HUES6 (cell line): ENCODE measurements at regions not wholly inside any gene's neighbourhood (a gene's known extent, or its start where the extent isn't known, plus 50 kb on each side); places are given as distances from the start of the nearest gene placed in this dataset.

Experiments
- H3K27ac ChIP-seq: 2 replicates; pipeline ENCODE4 v1.7.0; 2013; ENCODE audit warnings: low read depth, mild to moderate bottlenecking, low read length, inconsistent platforms
- H3K27me3 ChIP-seq: 2 replicates; pipeline ENCODE4 v1.6.1; 2013; ENCODE audit warnings: low read length; ENCODE audit not compliant: control insufficient read depth, insufficient read depth
- H3K36me3 ChIP-seq: 2 replicates; pipeline ENCODE4 v1.6.1; 2013; ENCODE audit warnings: low read length; ENCODE audit not compliant: control insufficient read depth, insufficient read depth
- H3K4me1 ChIP-seq: 2 replicates; pipeline ENCODE4 v1.6.1; 2013; ENCODE audit warnings: low read length; ENCODE audit not compliant: control insufficient read depth, insufficient read depth
- H3K4me3 ChIP-seq: 2 replicates; pipeline ENCODE4 v1.5.1; 2013; ENCODE audit warnings: low read depth, low read length
- H3K9ac ChIP-seq: one replicate; pipeline ENCODE4 v1.6.1; 2013; ENCODE audit warnings: mild to moderate bottlenecking, low read length
- H3K9me3 ChIP-seq: 2 replicates; pipeline ENCODE4 v1.6.1; 2013; ENCODE audit warnings: low read depth, low read length; ENCODE audit not compliant: control insufficient read depth, insufficient read depth

DNA sequence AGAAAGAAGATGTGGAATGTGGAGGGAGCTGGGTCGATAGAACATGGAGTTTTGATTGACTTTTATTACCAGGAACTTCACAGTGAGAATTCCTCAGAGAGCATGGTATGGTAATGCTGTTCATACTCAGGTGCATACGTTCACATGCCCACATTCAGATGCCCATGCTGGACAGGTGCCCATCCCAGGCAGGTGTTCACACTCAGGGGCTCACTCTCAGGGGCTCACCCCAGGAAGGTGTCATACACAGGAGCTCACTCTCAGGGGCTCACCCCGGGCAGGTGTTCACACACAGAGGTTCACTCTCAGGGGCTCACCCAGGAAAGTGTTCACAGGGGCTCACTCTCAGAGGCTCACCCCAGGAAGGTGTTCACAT, 360.0 kb upstream of the SFSWAP start:
- H3K27me3 ChIP-seq = peaks cover 2% of the 10 kb centered on the region; the same call in 1 of the 2 replicates
- no peak overlapping the region for H3K4me3 ChIP-seq
- H3K36me3 ChIP-seq = no peaks in the 10 kb centered on the region
- H3K4me1 ChIP-seq = peaks cover 19% of the 10 kb centered on the region
- H3K9ac ChIP-seq = no peak overlapping the region
- H3K9me3 ChIP-seq = no peaks in the 10 kb centered on the region
- no peak overlapping the region for H3K27ac ChIP-seq

- Histone ChIP-seq H3K9ac (no peak overlapping the region), H3K4me3 (no peak overlapping the region), H3K9me3 (no peaks in the 10 kb centered on the region), H3K36me3 (no peaks in the 10 kb centered on the region), H3K27ac (no peak overlapping the region), H3K27me3 (peaks cover 2% of the 10 kb centered on the region; the same call in 1 of the 2 replicates), H3K4me1 (peaks cover 18% of the 10 kb centered on the region)
These were observed 359.4 kb upstream of the SFSWAP start for GRCh38 chr12:131351319-131352028.

GRCh38 chr12:131352296-131352900, 358.5 kb upstream of the SFSWAP start:
- Histone ChIP-seq H3K4me1 (peaks cover 9% of the 10 kb centered on the region), H3K27ac (no peak overlapping the region), H3K9ac (no peak overlapping the region), H3K9me3 (no peaks in the 10 kb centered on the region), H3K27me3 (peaks cover 2% of the 10 kb centered on the region; the same call in 1 of the 2 replicates), H3K4me3 (no peak overlapping the region), H3K36me3 (no peaks in the 10 kb centered on the region)

GRCh38 chr12:131353376-131353775, 357.5 kb upstream of the SFSWAP start:
- Histone ChIP-seq H3K27ac (no peak overlapping the region), H3K36me3 (no peaks in the 10 kb centered on the region), H3K27me3 (peaks cover 2% of the 10 kb centered on the region; the same call in 1 of the 2 replicates), H3K4me1 (peaks cover 3% of the 10 kb centered on the region), H3K9me3 (no peaks in the 10 kb centered on the region), H3K9ac (no peak overlapping the region), H3K4me3 (no peak overlapping the region)

GRCh38 chr12:131353826-131354225, 357.1 kb upstream of the SFSWAP start:
- Histone ChIP-seq H3K9me3 (no peaks in the 10 kb centered on the region), H3K36me3 (no peaks in the 10 kb centered on the region), H3K4me3 (no peak overlapping the region), H3K9ac (no peak overlapping the region), H3K27me3 (peaks cover 2% of the 10 kb centered on the region; the same call in 1 of the 2 replicates), H3K27ac (no peak overlapping the region), H3K4me1 (no peaks in the 10 kb centered on the region)

DNA sequence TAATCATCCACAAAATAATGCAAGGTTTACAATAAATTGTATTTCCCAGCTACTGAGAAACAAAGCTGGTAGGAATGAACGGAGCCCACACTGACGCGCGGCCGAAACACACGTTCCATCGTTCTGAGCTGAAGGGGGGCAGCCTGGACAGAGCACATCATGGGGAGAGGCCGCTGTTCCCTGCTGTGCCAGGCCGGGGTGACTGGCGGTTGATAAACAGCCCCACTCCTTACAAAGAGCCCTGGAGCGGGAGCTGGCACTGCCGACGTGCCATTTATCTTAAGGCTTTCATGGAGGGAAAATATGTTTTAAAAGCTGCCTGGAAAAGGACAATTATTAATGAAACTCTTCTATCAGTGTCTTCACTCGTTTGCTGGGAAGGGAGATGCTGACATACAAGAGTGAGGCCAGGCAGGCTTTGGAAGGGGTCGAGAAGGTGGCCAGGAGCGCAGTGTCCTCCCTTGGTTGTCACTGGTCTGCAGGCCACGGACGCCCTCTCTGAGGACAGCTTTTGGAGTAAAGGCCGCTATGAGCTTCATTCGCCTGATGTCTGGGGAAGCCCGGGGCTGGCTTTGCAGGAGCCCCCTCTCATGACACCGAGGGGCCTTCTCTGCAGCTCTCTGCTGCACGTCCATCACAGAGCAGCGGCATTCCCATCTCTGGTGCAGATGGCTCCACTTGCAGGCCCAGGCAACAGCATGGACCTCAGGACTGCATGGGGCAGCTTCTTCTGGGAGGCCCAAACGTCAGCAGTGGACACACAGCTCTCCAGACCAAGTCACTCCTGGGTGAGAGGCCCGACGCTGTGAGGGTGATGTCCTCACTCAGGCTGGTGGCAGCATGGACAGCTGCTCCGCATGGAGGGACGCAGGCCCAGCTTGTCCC, 355.3 kb upstream of the SFSWAP start:
- Histone ChIP-seq H3K4me3 (no peak overlapping the region), H3K9me3 (no peaks in the 10 kb centered on the region), H3K36me3 (no peaks in the 10 kb centered on the region), H3K4me1 (no peaks in the 10 kb centered on the region), H3K9ac (no peak overlapping the region), H3K27me3 (peaks cover 2% of the 10 kb centered on the region; the same call in 1 of the 2 replicates), H3K27ac (no peak overlapping the region)

DNA sequence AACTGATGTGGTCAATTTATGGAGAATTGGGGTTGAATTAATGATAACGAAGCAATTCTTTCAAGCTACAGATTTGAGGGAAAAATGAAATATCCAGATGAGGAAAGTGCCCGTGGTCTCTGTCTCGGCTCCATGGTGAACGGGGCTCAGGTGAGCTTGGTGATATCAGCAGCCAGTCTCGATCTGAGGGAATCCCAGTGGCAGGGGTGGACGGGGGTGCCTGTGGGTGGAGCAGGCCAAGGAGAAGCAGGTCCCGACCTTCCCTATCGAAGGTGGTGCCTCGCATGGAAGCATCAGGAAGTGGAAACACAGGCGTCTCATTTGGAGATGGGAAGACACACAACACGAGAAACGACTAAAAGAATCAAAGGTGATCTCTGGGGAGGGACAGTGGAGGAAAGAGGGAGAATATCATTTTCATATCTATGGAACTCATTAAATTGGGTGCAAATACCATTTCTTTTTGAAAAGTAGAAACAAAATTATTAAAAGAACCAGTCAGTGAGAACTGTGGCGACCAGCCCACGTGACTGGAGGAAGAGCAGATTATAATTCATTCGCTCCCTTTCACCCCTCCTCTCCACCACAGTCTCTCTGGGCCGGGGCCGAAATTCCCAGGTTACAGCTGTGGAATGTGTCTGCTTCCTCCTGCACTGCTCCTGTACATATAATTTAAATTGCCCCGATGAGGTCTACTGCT, 354.3 kb upstream of the SFSWAP start:
- no peak overlapping the region for H3K27ac ChIP-seq
- peaks cover 3% of the 10 kb centered on the region; the same call in 1 of the 2 replicates for H3K27me3 ChIP-seq

GRCh38 chr12:131357185-131357747, 353.6 kb upstream of the SFSWAP start:
- no peaks in the 10 kb centered on the region for H3K9me3 ChIP-seq
- H3K27ac ChIP-seq = no peak overlapping the region
- no peaks in the 10 kb centered on the region for H3K36me3 ChIP-seq
- peaks cover 6% of the 10 kb centered on the region; the same call in 1 of the 2 replicates for H3K27me3 ChIP-seq
- no peak overlapping the region for H3K4me3 ChIP-seq
- H3K4me1 ChIP-seq = no peaks in the 10 kb centered on the region
- H3K9ac ChIP-seq = no peak overlapping the region

More for the DNA sequence above, 354.3 kb upstream of the SFSWAP start:
- H3K9ac ChIP-seq = no peak overlapping the region
- H3K4me1 ChIP-seq = no peaks in the 10 kb centered on the region
- H3K36me3 ChIP-seq = no peaks in the 10 kb centered on the region
- no peaks in the 10 kb centered on the region for H3K9me3 ChIP-seq
- no peak overlapping the region for H3K4me3 ChIP-seq

GRCh38 chr12:131357920-131358319, 353.0 kb upstream of the SFSWAP start:
- Histone ChIP-seq H3K4me1 (no peaks in the 10 kb centered on the region), H3K9ac (no peak overlapping the region), H3K9me3 (no peaks in the 10 kb centered on the region)

More at GRCh38 chr12:131357920-131358319, 353.0 kb upstream of the SFSWAP start:
- Histone ChIP-seq H3K27ac (no peak overlapping the region), H3K36me3 (no peaks in the 10 kb centered on the region), H3K27me3 (peaks cover 6% of the 10 kb centered on the region; the same call in 1 of the 2 replicates), H3K4me3 (no peak overlapping the region)
